ENCODE measurements at regions not wholly inside any gene's neighbourhood (a gene's known extent, or its start where the extent isn't known, plus 50 kb on each side); places are given as distances from the start of the nearest gene placed in this dataset.
A peak's percentile ranks its signal among the peaks of the same experiment; 100 is the strongest.
"Not testable (repeated sequence)": the region's sequence is repeated elsewhere in the genome, so short reads cannot be mapped to it uniquely, and the experiment has no call there.

GRCh38 chr5:44756097-44756496 lies 52.6 kb upstream of the MRPS30 start:
- H3K36me3 ChIP-seq (ENCODE audit: insufficient read depth, low read length); H3K4me1 ChIP-seq (ENCODE audit: insufficient read depth, low read length); H3K27me3 ChIP-seq (ENCODE audit: insufficient read depth, low read length); H2AFZ ChIP-seq (ENCODE audit: low read depth, low read length); H3K4me3 ChIP-seq (ENCODE audit: low read length); H3K9me3 ChIP-seq (ENCODE audit: low read length): not testable (repeated sequence)

- Histone ChIP-seq H3K9me3 (ENCODE audit: low read length) (no peaks in the 10 kb centered on the region), H3K4me1 (ENCODE audit: insufficient read depth, low read length) (no peaks in the 10 kb centered on the region), H3K4me3 (ENCODE audit: low read length) (no peak overlapping the region), H3K36me3 (ENCODE audit: insufficient read depth, low read length) (no peaks in the 10 kb centered on the region), H2AFZ (ENCODE audit: low read depth, low read length) (no peak overlapping the region), H3K27me3 (ENCODE audit: insufficient read depth, low read length) (no peaks in the 10 kb centered on the region)
Observed at GRCh38 chr5:44747396-44747795, 61.4 kb upstream of the MRPS30 start.

- Histone ChIP-seq H3K27me3 (ENCODE audit: insufficient read depth, low read length) (no peaks in the 10 kb centered on the region), H3K4me3 (ENCODE audit: low read length) (no peak overlapping the region), H3K36me3 (ENCODE audit: insufficient read depth, low read length) (no peaks in the 10 kb centered on the region), H3K9me3 (ENCODE audit: low read length) (no peaks in the 10 kb centered on the region), H3K4me1 (ENCODE audit: insufficient read depth, low read length) (no peaks in the 10 kb centered on the region), H2AFZ (ENCODE audit: low read depth, low read length) (no peak overlapping the region)
Observed at GRCh38 chr5:44740660-44741059, 68.1 kb upstream of the MRPS30 start.

GRCh38 chr5:44729536-44729935 lies 79.2 kb upstream of the MRPS30 start:
- Histone ChIP-seq H3K4me1 (ENCODE audit: insufficient read depth, low read length) (peaks cover 8% of the 10 kb centered on the region), H3K4me3 (ENCODE audit: low read length) (no peak overlapping the region), H2AFZ (ENCODE audit: low read depth, low read length) (peak overlapping the region; percentile 10), H3K36me3 (ENCODE audit: insufficient read depth, low read length) (no peaks in the 10 kb centered on the region), H3K27me3 (ENCODE audit: insufficient read depth, low read length) (no peaks in the 10 kb centered on the region), H3K9me3 (ENCODE audit: low read length) (no peaks in the 10 kb centered on the region)

GRCh38 chr5:44727100-44727499 lies 81.6 kb upstream of the MRPS30 start:
- Histone ChIP-seq H3K9me3 (ENCODE audit: low read length) (no peaks in the 10 kb centered on the region), H3K4me3 (ENCODE audit: low read length) (no peak overlapping the region), H3K4me1 (ENCODE audit: insufficient read depth, low read length) (peaks cover 8% of the 10 kb centered on the region), H3K36me3 (ENCODE audit: insufficient read depth, low read length) (no peaks in the 10 kb centered on the region), H2AFZ (ENCODE audit: low read depth, low read length) (no peak overlapping the region), H3K27me3 (ENCODE audit: insufficient read depth, low read length) (no peaks in the 10 kb centered on the region)

- Histone ChIP-seq H3K36me3 (ENCODE audit: insufficient read depth, low read length) (no peaks in the 10 kb centered on the region), H3K4me3 (ENCODE audit: low read length) (no peak overlapping the region), H2AFZ (ENCODE audit: low read depth, low read length) (no peak overlapping the region), H3K27me3 (ENCODE audit: insufficient read depth, low read length) (no peaks in the 10 kb centered on the region), H3K4me1 (ENCODE audit: insufficient read depth, low read length) (peaks cover 6% of the 10 kb centered on the region), H3K9me3 (ENCODE audit: low read length) (no peaks in the 10 kb centered on the region)
Observed at GRCh38 chr5:44719856-44720255, 88.9 kb upstream of the MRPS30 start.

- Histone ChIP-seq H3K4me1 (ENCODE audit: insufficient read depth, low read length) (peaks cover 9% of the 10 kb centered on the region), H3K27me3 (ENCODE audit: insufficient read depth, low read length) (no peaks in the 10 kb centered on the region), H3K4me3 (ENCODE audit: low read length) (no peak overlapping the region), H2AFZ (ENCODE audit: low read depth, low read length) (no peak overlapping the region), H3K9me3 (ENCODE audit: low read length) (no peaks in the 10 kb centered on the region), H3K36me3 (ENCODE audit: insufficient read depth, low read length) (no peaks in the 10 kb centered on the region)
Observed at GRCh38 chr5:44714871-44715561, 93.7 kb upstream of the MRPS30 start.

- H2AFZ ChIP-seq (ENCODE audit: low read depth, low read length), result no peak overlapping the region
- H3K9me3 ChIP-seq (ENCODE audit: low read length), result no peaks in the 10 kb centered on the region
- no peaks in the 10 kb centered on the region for H3K27me3 ChIP-seq (ENCODE audit: insufficient read depth, low read length)
- H3K36me3 ChIP-seq (ENCODE audit: insufficient read depth, low read length), result no peaks in the 10 kb centered on the region
- peaks cover 9% of the 10 kb centered on the region for H3K4me1 ChIP-seq (ENCODE audit: insufficient read depth, low read length)
- no peak overlapping the region for H3K4me3 ChIP-seq (ENCODE audit: low read length)
Observed at GRCh38 chr5:44713446-44713845, 95.3 kb upstream of the MRPS30 start.

GRCh38 chr5:44711901-44712300 lies 96.8 kb upstream of the MRPS30 start:
- H3K9me3 ChIP-seq (ENCODE audit: low read length), result peaks cover 2% of the 10 kb centered on the region
- peaks cover 9% of the 10 kb centered on the region for H3K4me1 ChIP-seq (ENCODE audit: insufficient read depth, low read length)

GRCh38 chr5:44708602-44709001 lies 100.1 kb upstream of the MRPS30 start:
- peaks cover 3% of the 10 kb centered on the region for H3K4me1 ChIP-seq (ENCODE audit: insufficient read depth, low read length)
- H3K27me3 ChIP-seq (ENCODE audit: insufficient read depth, low read length), result no peaks in the 10 kb centered on the region
- H2AFZ ChIP-seq (ENCODE audit: low read depth, low read length), result no peak overlapping the region
- H3K9me3 ChIP-seq (ENCODE audit: low read length), result peaks cover 2% of the 10 kb centered on the region
- H3K36me3 ChIP-seq (ENCODE audit: insufficient read depth, low read length), result no peaks in the 10 kb centered on the region
- no peak overlapping the region for H3K4me3 ChIP-seq (ENCODE audit: low read length)

More at GRCh38 chr5:44711901-44712300, 96.8 kb upstream of the MRPS30 start:
- Histone ChIP-seq H3K36me3 (ENCODE audit: insufficient read depth, low read length) (no peaks in the 10 kb centered on the region), H3K27me3 (ENCODE audit: insufficient read depth, low read length) (no peaks in the 10 kb centered on the region), H3K4me3 (ENCODE audit: low read length) (no peak overlapping the region), H2AFZ (ENCODE audit: low read depth, low read length) (no peak overlapping the region)

- no peak overlapping the region for H3K4me3 ChIP-seq (ENCODE audit: low read length)
- H3K36me3 ChIP-seq (ENCODE audit: insufficient read depth, low read length), result no peaks in the 10 kb centered on the region
- H3K27me3 ChIP-seq (ENCODE audit: insufficient read depth, low read length), result no peaks in the 10 kb centered on the region
- H2AFZ ChIP-seq (ENCODE audit: low read depth, low read length), result no peak overlapping the region
- peaks cover 2% of the 10 kb centered on the region for H3K9me3 ChIP-seq (ENCODE audit: low read length)
- H3K4me1 ChIP-seq (ENCODE audit: insufficient read depth, low read length), result no peaks in the 10 kb centered on the region
Observed at GRCh38 chr5:44707721-44708120, 101.0 kb upstream of the MRPS30 start.

- no peaks in the 10 kb centered on the region for H3K36me3 ChIP-seq (ENCODE audit: insufficient read depth, low read length)
- H3K9me3 ChIP-seq (ENCODE audit: low read length), result peaks cover 3% of the 10 kb centered on the region
- no peak overlapping the region for H3K4me3 ChIP-seq (ENCODE audit: low read length)
- no peaks in the 10 kb centered on the region for H3K27me3 ChIP-seq (ENCODE audit: insufficient read depth, low read length)
- no peak overlapping the region for H2AFZ ChIP-seq (ENCODE audit: low read depth, low read length)
- no peaks in the 10 kb centered on the region for H3K4me1 ChIP-seq (ENCODE audit: insufficient read depth, low read length)
Observed at GRCh38 chr5:44697025-44697424, 111.7 kb upstream of the MRPS30 start.

- Histone ChIP-seq H3K9me3 (ENCODE audit: low read length) (peaks cover 3% of the 10 kb centered on the region), H3K4me3 (ENCODE audit: low read length) (no peak overlapping the region), H3K27me3 (ENCODE audit: insufficient read depth, low read length) (no peaks in the 10 kb centered on the region), H3K36me3 (ENCODE audit: insufficient read depth, low read length) (no peaks in the 10 kb centered on the region), H3K4me1 (ENCODE audit: insufficient read depth, low read length) (no peaks in the 10 kb centered on the region), H2AFZ (ENCODE audit: low read depth, low read length) (no peak overlapping the region)
Observed at GRCh38 chr5:44695259-44695658, 113.5 kb upstream of the MRPS30 start.

- H3K4me3 ChIP-seq (ENCODE audit: low read length), result no peak overlapping the region
- no peak overlapping the region for H2AFZ ChIP-seq (ENCODE audit: low read depth, low read length)
- peaks cover 1% of the 10 kb centered on the region for H3K4me1 ChIP-seq (ENCODE audit: insufficient read depth, low read length)
- H3K36me3 ChIP-seq (ENCODE audit: insufficient read depth, low read length), result no peaks in the 10 kb centered on the region
- H3K9me3 ChIP-seq (ENCODE audit: low read length), result peaks cover 3% of the 10 kb centered on the region
- no peaks in the 10 kb centered on the region for H3K27me3 ChIP-seq (ENCODE audit: insufficient read depth, low read length)
Observed at GRCh38 chr5:44691802-44692201, 116.9 kb upstream of the MRPS30 start.
